ENCODE measurements at regions not wholly inside any gene's neighbourhood (a gene's known extent, or its start where the extent isn't known, plus 50 kb on each side); places are given as distances from the start of the nearest gene placed in this dataset.
"Not testable (repeated sequence)": the region's sequence is repeated elsewhere in the genome, so short reads cannot be mapped to it uniquely, and the experiment has no call there.

- DNase-seq: no peak
Measured at GRCh38 chr2:41329040-41329439, 718.8 kb upstream of the PKDCC start.

- no peak for DNase-seq
Measured at GRCh38 chr2:41334159-41334558, 713.7 kb upstream of the PKDCC start.

DNA sequence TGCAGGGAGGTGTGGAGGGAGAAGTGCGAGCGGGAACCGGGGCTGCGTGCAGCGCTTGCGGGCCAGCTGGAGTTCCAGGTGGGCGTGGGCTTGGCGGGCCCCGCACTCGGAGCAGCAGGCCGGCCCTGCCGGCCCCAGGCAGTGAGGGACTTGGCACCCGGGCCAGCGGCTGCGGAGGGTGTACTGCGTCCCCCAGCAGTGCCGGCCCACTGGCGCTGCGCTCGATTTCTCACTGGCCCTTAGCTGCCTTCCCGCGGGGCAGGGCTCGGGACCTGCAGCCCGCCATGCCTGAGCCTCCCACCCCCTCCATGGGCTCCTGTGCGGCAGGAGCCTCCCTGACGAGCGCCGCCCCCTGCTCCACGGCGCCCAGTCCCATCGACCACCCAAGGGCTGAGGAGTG lies 712.2 kb upstream of the PKDCC start:
- not testable (repeated sequence) for DNase-seq

- DNase-seq: no peak
Measured at GRCh38 chr2:41337956-41338355, 709.9 kb upstream of the PKDCC start.

- no peak for DNase-seq
Measured at GRCh38 chr2:41344529-41344928, 703.3 kb upstream of the PKDCC start.

GRCh38 chr2:41353060-41353459 lies 694.8 kb upstream of the PKDCC start:
- DNase-seq: no peak

GRCh38 chr2:41355794-41356193 lies 692.0 kb upstream of the PKDCC start:
- no peak for DNase-seq

GRCh38 chr2:41364842-41365241 lies 683.0 kb upstream of the PKDCC start:
- no peak for DNase-seq

- DNase-seq: no peak
Measured at GRCh38 chr2:41375901-41376300, 671.9 kb upstream of the PKDCC start.

- no peak for DNase-seq
Measured at GRCh38 chr2:41377837-41378236, 670.0 kb upstream of the PKDCC start.

DNA sequence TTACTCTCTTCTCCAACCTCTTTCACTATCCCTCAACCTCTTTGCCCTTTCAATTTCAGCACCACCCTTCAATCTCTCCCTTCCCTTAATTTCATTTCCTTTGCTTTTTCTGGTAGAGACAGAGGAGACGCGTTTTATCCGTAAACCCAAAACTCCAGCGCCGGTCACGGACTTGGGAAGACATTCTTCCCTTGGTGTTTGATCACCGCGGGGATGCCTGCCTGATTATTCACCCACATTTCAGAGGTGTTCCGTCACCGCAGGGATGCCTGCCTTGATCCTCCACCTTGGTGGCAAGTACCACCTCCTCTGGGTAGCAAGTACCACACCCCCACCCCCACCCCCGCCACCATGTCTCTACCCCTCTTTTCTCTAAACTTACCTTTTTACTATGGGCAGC lies 669.4 kb upstream of the PKDCC start:
- DNase-seq: no peak

- no peak for DNase-seq
Measured at GRCh38 chr2:41379496-41380221, 668.2 kb upstream of the PKDCC start.

- DNase-seq: no peak
Measured at GRCh38 chr2:41381701-41382100, 666.1 kb upstream of the PKDCC start.

DNA sequence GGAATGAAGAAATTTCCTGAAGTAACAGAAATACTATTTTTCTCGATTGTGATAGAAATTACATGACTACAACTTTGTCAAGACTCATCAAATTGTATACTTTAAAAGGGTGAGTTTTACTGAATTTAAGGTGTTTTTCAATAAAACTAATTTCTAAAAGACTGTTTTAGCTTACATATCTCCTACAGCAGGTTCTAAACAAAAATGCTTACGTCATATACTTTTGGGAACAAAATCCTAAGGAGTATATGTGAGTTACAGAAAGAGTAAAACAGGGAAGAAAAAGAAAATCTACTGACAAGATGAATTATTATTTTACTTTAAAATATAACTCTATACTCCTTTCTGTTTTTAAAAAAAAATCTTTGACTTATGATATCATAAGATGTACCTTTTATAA lies 660.3 kb upstream of the PKDCC start:
- no peak for DNase-seq

DNA sequence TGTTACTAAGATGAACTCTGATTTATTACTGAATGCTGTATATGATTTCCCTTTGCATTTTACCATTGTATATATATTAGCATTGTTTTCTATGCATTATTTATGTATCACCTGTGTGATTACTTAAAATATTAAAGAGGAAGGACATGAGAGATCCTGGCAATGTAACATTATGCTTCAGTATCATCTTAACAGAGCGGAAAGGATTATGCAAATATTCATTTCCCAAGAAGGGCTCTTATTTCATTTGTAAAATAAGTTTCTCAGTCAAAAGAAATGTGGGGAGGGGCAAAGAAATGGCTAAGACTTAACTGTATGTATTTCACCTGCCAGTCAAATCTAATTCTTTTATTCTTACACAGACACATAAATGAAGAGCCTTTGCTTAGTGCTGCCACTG lies 654.2 kb upstream of the PKDCC start:
- no peak for DNase-seq

- DNase-seq: no peak
Measured at GRCh38 chr2:41394541-41394940, 653.3 kb upstream of the PKDCC start.

DNA sequence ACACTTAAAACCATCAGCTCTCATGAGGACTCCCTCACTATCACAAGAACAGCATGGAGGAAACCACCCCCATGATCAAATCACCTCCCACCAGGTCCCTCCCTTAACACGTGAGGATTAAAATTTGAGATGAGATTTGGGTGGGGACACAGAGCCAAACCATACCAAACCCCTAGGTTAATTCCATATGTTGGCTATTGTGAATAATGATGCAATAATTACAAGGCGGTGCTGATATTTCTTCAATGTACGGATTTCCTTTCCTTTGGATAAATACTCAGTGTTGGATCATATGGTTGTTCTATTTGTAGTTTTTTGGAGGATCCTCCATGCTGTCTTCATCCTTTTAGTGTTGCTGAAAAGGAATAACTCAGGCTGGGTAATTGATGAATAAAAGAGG lies 652.1 kb upstream of the PKDCC start:
- no peak for DNase-seq

- DNase-seq: no peak
Measured at GRCh38 chr2:41399437-41400087, 648.3 kb upstream of the PKDCC start.

DNA sequence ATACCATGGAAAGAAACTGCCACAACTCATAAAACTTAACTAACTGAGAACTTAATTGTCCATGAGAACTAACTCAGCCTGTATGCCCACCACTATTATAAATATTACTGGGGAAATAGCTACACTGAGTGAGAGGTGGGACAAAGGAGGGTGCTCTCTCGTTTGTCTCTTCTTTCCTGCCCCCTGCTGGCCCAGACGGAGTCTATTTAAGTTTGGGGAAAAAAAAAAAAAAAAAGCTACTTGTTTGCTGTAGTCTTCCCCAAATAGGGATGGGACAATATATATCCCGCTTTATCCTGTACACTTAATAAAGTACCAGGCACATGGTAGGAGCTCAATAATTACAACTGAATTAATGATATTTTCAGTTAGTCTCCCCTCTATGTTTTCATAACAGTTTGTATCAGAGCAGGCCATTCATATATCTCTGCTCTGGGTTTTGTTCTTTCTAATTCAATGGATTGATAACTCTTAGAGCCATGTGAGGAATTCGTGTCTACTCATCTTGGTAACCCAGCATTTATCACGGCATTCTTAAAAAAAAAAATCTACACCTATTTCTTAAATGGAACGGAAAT lies 647.6 kb upstream of the PKDCC start:
- no peak for DNase-seq

- no peak for DNase-seq
Measured at GRCh38 chr2:41405441-41405840, 642.4 kb upstream of the PKDCC start.

DNA sequence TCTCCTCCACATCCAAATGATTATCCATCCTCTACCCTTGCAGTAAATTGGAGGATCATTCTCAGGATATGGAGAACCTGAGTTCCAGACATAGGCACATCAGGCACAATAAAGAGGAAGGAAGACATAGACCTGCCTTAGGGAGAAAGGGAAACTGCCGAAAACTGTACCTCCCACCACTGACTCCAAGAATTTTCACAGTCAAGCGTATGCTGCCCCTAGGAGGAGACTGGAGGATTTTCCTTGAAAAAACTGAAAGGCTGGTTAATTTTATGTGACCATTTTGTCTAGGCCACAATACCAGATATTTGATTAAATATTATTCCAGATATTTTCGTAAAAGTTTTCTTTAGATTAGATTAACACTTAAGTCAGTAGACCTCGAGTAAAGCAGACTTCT lies 638.5 kb upstream of the PKDCC start:
- no peak for DNase-seq

DNA sequence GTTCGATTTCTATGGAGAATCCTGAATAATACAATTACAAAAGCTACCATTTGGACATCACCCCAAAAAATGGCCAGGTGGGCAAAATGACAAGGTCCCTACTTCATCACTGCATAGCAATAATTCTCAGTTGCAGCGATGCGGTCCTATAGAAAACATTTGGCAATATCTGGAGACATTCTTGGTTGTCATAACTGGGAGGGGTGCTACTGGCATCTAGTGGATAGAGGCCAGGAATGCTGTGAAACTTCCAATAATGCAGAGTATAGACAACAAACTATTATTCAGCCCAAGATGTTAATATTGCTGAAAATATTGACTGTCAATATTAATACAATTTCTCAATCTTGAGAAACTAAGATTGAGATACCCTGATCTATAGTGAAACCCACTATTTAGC lies 637.8 kb upstream of the PKDCC start:
- DNase-seq: no peak

DNA sequence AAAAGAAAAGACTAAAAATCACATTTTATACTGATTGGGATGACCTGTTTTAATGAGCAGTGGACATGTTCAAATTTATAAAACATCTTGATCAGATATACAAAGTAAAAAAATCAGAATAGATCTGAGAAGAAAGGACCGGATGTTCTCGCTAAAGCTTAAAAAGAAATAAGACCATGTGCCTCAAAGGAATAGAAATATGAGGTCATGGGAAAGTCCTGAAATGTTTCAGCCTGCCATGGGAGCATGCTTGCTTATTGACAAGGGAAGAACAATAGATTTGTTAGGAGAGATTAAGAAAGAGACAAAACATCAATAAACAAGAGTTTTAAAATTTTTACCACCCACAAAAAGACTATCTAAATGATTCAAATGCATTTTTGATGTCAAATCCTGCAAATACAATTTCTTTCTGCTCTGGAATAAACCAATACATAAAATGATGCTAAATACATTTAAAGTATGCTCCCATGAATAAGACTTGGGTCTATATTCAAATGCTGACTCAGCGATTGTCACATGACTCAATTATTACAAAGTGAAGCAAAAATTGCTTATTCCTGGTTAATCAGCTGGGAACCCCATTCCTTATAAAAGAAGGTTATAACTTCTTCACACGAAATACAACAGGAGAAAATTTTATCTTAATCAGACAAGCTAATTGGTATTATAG lies 633.9 kb upstream of the PKDCC start:
- DNase-seq: no peak
